ENCODE measurements at regions not wholly inside any gene's neighbourhood (a gene's known extent, or its start where the extent isn't known, plus 50 kb on each side); places are given as distances from the start of the nearest gene placed in this dataset.
"Not testable (repeated sequence)": the region's sequence is repeated elsewhere in the genome, so short reads cannot be mapped to it uniquely, and the experiment has no call there.

DNA sequence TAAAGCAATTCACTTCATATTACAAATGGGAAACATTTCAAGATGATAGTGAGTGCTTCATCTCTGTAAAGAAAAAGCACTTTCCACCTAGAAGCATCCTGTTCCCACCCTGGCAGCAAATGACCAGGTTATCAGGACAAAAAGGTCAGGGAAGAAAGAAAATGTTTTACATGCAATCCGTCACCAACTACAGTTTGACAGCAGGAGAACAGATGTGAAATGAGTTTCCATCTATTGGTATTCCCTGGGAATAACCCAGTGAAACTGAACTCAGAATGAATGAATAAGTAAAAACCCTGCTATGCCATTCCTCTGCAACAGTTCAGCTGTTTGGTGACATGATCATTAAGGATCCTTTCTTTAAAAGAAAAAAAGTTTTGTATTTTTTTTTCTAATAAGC lies 67.6 kb downstream of the HTR1A start:
- DNase-seq (ENCODE audit: low read depth in 2 of 2), result no peak

DNA sequence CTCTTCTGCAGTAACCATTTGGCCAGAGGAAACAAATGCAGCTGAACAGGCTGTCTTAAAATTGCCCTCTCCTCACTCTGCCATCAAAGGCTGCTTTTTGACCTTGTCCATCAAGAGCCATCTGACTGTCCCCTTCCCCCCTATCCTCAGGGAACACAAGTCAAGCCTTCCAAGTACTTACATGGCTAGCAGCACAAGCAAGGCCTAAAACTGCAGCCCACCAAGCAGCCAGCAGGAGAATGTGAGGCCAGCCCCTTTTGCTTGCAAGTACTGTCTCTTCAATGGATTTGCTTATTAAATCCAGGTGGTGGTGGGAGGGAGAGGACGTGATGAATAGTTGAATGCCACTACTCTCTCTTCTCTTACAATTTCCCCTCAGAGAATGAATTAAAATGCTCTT lies 83.5 kb downstream of the HTR1A start:
- no peak for DNase-seq (ENCODE audit: low read depth in 2 of 2)

DNA sequence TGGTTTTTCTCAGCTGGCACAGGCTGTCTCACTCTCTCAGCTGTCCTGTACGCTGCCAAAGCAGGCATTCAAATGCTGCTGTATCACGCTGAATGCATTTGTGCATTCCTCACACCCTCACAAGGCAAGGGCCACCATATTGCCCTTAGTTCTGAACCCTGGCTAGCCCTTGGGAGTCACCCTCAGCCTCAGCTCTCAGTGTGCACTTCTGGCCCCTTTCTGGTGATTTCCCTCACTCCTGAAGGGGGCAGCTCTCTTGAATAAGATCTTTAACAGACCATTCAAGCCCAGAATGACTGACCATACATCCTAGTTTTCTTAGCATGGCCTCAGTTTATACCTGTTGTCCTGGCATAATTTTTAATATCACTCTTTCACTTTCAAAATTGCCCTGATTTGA lies 84.3 kb downstream of the HTR1A start:
- no peak for DNase-seq (ENCODE audit: low read depth in 2 of 2)

DNA sequence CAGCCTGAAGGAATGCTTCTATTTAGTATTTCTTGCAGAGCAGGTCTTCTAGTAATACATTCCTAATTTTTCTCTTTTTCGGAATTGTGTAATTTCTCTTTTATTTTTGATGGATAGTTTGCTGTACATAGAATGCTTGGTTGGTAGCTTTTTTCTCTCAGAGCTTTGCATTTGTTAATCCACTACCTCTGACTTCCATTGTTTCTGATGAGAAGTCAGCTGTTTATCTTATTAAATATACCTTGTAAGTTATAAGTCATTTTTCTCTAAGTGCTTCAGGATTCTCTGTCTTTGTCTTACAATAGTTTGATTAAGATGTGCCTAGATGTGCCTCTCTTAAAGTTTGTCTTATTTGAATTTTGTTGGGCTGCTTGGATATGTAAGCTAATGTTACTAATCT lies 101.9 kb downstream of the HTR1A start:
- DNase-seq (ENCODE audit: low read depth in 2 of 2), result no peak

GRCh38 chr5:63854076-63854475 lies 108.2 kb downstream of the HTR1A start:
- DNase-seq (ENCODE audit: low read depth in 2 of 2), result no peak

DNA sequence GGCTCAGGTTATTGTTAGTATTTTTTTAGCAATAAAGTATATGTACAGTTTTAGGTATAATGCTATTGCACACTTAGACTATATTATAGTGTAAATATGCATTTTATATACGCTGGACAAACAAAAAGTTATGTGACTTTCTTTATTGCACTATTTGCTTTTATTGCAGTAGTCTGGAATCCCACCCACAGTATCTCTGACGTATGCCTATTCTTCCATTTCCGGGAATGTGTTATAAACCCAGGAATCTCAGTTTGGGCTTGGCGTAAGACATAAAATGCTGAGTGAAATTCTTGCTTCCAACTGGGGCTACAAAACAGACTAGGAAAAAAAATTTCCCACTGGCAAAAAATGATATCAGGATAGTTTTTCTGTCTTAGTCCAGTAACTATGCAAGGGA lies 119.1 kb downstream of the HTR1A start:
- DNase-seq (ENCODE audit: low read depth in 2 of 2), result no peak

DNA sequence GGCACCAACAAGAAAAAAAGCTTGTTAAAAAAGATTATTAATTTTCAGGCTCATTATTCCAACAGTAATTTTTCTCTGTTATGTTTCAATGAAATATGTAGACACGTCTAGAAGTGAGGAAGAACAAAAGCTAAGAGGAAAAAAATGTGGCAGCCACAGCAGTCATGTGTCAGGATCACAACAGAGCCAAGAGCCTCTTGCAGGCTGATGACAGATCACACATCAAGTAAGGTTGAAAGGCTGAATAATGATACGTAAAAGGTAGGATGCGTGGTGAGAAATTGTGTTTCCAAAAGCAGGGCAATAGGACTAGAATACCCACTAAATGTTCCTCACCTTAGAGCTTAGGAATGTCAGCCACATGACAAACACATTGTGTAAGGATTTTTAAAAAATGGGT lies 124.8 kb downstream of the HTR1A start:
- DNase-seq (ENCODE audit: low read depth in 2 of 2), result no peak

DNA sequence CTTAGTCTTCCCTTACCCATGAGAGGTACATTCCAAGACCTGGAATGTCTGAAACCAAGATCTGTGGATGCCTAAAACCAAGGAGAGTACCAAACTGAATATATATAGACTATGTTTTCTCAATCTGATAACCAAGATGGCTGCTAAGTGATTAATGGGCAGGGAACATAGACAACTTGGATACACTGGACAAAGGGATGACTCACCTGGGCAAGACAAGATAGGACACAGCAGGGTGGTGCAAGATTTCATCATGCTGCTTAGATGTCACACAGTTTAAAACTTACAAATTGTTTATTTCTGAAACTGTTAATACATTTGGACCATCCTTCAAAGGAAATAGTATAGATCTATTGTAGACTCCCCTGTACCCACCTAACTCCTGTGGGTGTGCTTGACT lies 130.9 kb downstream of the HTR1A start:
- DNase-seq (ENCODE audit: low read depth in 2 of 2), result no peak

DNA sequence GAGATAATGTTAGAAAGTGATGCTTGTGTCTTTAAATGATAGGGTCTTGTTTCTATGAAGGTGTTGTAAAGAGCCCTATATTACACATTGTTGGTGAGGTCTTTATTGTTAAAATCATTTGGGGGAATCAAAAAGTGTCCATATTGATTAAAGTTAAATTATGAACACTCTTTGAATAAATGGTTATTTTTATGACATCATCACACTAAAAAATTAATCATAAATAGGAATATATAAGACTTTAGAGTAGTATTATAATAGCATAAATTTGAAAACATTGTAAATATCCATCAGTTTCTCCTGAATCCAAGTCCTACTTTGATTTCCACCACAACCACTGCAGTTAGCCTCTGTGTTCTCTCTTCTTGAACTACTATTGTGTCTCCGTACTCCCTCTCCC lies 136.3 kb downstream of the HTR1A start:
- DNase-seq (ENCODE audit: low read depth in 2 of 2), result no peak

DNA sequence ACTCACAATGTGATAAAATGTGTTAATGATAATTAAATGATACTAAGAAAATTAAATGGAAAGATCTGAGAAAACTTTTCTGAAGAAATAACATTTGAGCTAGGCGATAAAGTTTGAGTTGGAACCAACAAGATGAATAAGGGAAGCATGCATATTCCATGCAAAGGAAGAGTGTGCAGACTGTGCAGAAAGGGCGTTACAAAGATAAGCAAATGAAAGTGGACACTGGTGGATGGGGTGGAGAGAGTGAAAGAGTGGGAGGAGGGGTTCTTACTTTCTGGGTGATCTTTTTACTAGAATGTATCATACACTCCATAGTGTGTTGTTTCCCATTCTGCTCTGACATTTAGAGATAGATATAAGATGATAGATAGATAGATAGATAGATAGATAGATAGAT lies 138.7 kb downstream of the HTR1A start:
- DNase-seq (ENCODE audit: low read depth in 2 of 2), result no peak

DNA sequence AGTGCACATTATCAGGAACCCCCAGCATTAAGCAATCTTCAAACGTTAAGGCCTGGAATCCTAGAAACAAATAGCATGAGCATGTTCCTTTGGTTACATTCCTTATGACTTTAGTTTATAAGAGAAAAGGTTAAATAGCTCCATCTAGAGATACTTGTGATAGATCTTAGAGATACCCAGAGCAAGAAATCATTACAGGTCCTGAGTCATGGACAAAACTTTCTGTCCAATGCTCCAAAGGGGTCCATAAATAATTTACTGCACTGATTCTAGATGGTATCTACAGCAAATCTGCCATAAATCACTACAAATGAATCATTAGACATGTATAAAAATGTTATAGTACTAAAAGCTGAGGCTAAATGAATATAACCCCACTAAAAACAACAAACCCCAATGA lies 139.6 kb downstream of the HTR1A start:
- no peak for DNase-seq (ENCODE audit: low read depth in 2 of 2)

GRCh38 chr5:63820577-63820976 lies 141.7 kb downstream of the HTR1A start:
- DNase-seq (ENCODE audit: low read depth in 2 of 2), result no peak

DNA sequence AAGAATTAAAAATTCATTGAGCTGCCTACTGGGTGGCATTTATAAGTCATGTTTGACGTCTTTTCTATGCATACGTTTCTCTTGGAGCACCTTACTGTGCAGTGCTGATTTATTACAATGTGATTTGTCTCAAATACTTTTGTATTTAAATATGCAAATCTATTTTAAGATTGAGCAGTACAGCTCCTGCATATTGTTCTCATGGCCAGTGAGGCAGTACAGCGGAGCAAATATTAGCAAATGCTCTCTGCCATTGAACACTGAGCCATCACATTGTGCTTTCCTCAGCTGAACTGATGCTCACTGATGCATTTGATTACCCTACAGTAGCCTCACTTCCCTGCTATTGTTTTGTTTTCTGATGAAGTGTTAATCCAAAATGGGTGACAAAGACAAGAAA lies 149.6 kb downstream of the HTR1A start:
- DNase-seq (ENCODE audit: low read depth in 2 of 2), result no peak

GRCh38 chr5:63811961-63812360 lies 150.3 kb downstream of the HTR1A start:
- DNase-seq (ENCODE audit: low read depth in 2 of 2), result no peak

GRCh38 chr5:63811286-63811685 lies 151.0 kb downstream of the HTR1A start:
- no peak for DNase-seq (ENCODE audit: low read depth in 2 of 2)

DNA sequence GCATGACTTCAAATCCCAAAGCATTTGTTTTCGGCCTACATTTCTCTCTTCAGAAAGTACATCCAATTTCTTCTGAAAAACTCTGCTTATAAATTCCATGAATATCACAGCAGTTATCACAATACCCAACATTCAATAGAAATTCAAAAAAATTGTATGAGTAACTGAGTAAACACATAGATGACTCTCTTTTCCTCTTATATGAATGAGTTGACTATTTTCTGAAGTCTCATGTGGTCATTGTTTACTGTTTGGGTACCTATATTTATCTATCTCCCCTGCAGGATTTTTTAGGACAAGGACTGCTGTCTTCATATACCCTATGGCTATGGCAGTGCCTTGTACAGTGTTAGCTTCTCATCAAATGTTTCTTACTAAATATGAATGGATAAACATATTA lies 157.1 kb downstream of the HTR1A start:
- DNase-seq (ENCODE audit: low read depth in 2 of 2), result no peak

- DNase-seq (ENCODE audit: low read depth in 2 of 2), result no peak
Measured at GRCh38 chr5:63803165-63803564, 159.1 kb downstream of the HTR1A start.

- DNase-seq (ENCODE audit: low read depth in 2 of 2), result no peak
Measured at GRCh38 chr5:63794979-63795378, 167.3 kb downstream of the HTR1A start.

DNA sequence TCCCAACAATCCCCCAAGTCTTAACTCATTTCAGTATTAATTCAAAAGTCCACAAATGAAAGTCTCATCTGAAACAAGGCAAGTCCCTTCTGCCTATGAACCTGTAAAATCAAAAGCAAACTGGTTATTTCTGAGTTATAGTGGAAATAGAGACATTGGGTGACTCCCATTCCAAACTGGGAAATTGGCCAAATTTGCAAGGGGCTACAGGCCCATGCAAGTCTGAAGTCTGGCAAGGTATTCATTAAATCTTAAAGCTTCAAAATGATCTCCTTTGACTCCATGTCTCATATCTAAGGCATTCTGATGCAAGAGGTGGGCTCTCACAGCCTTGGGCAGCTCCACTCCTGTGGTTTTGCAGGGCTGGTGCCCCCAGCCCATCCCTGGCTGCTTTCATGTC lies 167.9 kb downstream of the HTR1A start:
- no peak for DNase-seq (ENCODE audit: low read depth in 2 of 2)

GRCh38 chr5:63774939-63775338 lies 187.3 kb downstream of the HTR1A start:
- DNase-seq (ENCODE audit: low read depth in 2 of 2), result no peak

GRCh38 chr5:63768221-63768620 lies 194.0 kb downstream of the HTR1A start:
- DNase-seq (ENCODE audit: low read depth in 2 of 2), result no peak

- DNase-seq (ENCODE audit: low read depth in 2 of 2), result no peak
Measured at GRCh38 chr5:63760965-63761364, 201.3 kb downstream of the HTR1A start.

DNA sequence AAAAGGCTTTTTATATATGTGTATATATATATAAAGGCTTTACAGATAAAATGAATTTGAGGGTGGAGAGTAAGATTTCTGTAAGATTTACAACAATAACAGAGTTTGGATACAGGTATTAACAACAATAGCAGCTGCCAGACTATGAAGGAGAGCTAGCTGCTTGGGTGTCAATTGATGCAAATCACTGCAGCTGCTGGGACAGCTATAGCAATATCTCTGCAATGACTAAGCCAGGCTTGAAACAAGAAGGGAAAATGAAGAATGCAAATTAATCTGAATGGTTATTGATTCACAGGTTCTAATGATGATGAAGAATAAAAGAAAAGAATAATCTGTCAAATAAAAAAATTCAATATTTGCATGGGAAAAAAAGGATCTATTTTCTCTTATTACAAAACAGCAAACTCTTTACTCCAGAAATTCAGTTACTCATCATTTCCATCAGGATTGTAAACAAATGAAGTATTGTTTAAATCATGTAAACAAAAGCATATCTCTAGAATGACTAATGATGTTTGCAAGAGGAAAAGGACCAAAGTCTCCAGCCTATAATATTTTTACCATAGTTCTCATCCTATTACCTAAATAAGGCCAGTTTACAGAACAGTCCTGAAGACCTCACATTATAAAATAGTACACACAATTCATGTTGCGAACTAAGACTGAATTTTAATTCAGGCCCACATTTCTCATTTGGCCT lies 219.0 kb downstream of the HTR1A start:
- DNase-seq (ENCODE audit: low read depth in 2 of 2), result no peak

- not testable (repeated sequence) for DNase-seq (ENCODE audit: low read depth in 2 of 2)
Measured at GRCh38 chr5:63732880-63733279, 229.4 kb downstream of the HTR1A start.

All from stimulated activated CD8-positive, alpha-beta memory T cell treated with anti-CD3 and anti-CD28 coated beads, Interleukin-2, amount 100 ng/mL, for 48 hours (primary cell).